Vagina (tissue), 2 donors: ENCODE measurements at regions not wholly inside any gene's neighbourhood (a gene's known extent, or its start where the extent isn't known, plus 50 kb on each side); places are given as distances from the start of the nearest gene placed in this dataset.

Source experiments
- DNase-seq, 2 donors: peaks; one replicate each; pipeline ENCODE4 v3.0.0-alpha.2; 2017; ENCODE audit errors: extremely low spot score in 2 of 2
- H3K27ac ChIP-seq: fragments of 200-600 bp; sonication (generic); one replicate; pipeline ENCODE4 v1.5.1; 2019
- H3K27me3 ChIP-seq: fragments of 200-600 bp; sonication (generic); one replicate; pipeline ENCODE4 v1.5.1; 2019
- H3K36me3 ChIP-seq, 2 donors: fragments of 200-600 bp; sonication (generic); one replicate each; pipeline ENCODE4 v1.5.1; 2017 to 2019
- H3K4me1 ChIP-seq: fragments of 200-600 bp; sonication (generic); one replicate; pipeline ENCODE4 v1.5.1; 2019
- H3K4me3 ChIP-seq, 2 donors: fragments of 200-600 bp; sonication (generic); 1 replicate in 1 of 2; 2 replicates in 1 of 2; pipeline ENCODE4 v1.5.1; 2016 to 2019
- H3K9me3 ChIP-seq: fragments of 200-600 bp; sonication (generic); one replicate; pipeline ENCODE4 v1.5.1; 2019
- POLR2A ChIP-seq, 2 donors: fragments of 450-650 bp; IDR thresholded peaks; one replicate each; pipeline ENCODE4 v1.6.1; 2017; ENCODE audit warnings: antibody characterized with exemption in 2 of 2, mild to moderate bottlenecking in 2 of 2, moderate library complexity in 2 of 2
- POLR2AphosphoS5 ChIP-seq, 2 donors: sonication (generic); formaldehyde crosslinking; IDR thresholded peaks; one replicate each; pipeline ENCODE4 v1.9.0; 2017; ENCODE audit warnings: antibody characterized with exemption in 2 of 2, mild to moderate bottlenecking in 2 of 2, low read depth in 1 of 2; ENCODE audit not compliant: insufficient read depth in 1 of 2
- intact Hi-C: fragments of 100-400 bp; cut with DNase I; formaldehyde crosslinking; loops from one replicate; pipeline ENCODE4 v1.15.1; 2023
- TF ChIP-seq, protein P1 (sequence below), 3 experiments: fragments of 450-650 bp in 2 of 3; fragments of 200-600 bp in 1 of 3; sonication (generic) in 1 of 3; IDR thresholded peaks; one replicate each; pipeline ENCODE4 v1.5.1; 2017 to 2019; ENCODE audit warnings: antibody characterized with exemption in 3 of 3, mild to moderate bottlenecking in 2 of 3, moderate library complexity in 2 of 3

DNA sequence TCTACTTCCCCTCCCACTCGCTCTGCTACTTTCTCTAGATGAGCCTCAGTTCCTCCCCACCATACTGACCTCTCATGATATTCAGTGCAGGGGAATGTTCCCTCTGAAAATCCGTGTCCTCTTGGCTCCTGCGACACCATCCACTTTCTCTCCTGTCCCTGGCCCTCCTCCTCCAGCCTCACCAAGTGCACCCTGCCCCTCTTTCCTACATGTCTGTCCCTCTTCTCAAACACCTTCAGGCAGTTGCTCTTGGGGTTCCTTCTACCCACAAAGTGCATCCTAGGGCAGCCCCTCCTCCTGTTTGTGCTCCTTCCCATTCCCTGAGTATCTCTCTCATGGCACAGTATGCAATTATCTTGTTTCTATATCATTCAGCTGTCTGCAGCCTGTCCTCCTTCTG is 246.4 kb upstream of the RAB6C start:
- Histone ChIP-seq H3K4me1 (no peaks in the 10 kb centered on the region), H3K9me3 (no peaks in the 10 kb centered on the region), H3K27me3 (no peaks in the 10 kb centered on the region), H3K4me3 (no peak overlapping the region), H3K36me3 (no peaks in the 10 kb centered on the region), H3K27ac (no peak overlapping the region)
- TF ChIP-seq, protein P1, sequence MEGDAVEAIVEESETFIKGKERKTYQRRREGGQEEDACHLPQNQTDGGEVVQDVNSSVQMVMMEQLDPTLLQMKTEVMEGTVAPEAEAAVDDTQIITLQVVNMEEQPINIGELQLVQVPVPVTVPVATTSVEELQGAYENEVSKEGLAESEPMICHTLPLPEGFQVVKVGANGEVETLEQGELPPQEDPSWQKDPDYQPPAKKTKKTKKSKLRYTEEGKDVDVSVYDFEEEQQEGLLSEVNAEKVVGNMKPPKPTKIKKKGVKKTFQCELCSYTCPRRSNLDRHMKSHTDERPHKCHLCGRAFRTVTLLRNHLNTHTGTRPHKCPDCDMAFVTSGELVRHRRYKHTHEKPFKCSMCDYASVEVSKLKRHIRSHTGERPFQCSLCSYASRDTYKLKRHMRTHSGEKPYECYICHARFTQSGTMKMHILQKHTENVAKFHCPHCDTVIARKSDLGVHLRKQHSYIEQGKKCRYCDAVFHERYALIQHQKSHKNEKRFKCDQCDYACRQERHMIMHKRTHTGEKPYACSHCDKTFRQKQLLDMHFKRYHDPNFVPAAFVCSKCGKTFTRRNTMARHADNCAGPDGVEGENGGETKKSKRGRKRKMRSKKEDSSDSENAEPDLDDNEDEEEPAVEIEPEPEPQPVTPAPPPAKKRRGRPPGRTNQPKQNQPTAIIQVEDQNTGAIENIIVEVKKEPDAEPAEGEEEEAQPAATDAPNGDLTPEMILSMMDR (IDR thresholded peaks at IDR 0.05) = no peak
- no peak for TF ChIP-seq POLR2AphosphoS5 (IDR thresholded peaks at IDR 0.05; ENCODE audit: insufficient read depth in 1 of 2, low read depth in 1 of 2)
- no peak for TF ChIP-seq POLR2A (IDR thresholded peaks at IDR 0.05)
- intact Hi-C loops = no loop called here
- DNase-seq = peak in 1 of 2 donors; percentile 64

DNA sequence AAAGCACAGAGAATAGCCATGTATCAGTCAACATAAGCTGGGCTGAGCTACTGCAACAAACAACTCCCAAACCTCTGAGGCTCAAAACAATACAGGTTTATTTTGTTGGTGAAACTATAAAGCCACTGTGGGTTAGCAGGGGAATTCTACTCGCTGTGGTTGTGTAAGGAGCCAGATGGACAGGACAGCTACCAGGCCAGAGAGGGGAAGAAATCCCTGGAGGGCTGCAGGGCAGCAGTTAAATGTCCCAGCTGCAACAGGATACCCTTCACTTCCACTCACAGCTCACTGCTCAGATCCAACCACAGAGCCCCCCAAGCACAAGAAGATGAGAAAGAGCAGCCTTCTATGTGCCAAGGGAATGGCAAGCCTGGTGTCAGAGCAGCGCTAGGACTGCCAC is 245.9 kb upstream of the RAB6C start:
- TF ChIP-seq POLR2AphosphoS5 (IDR thresholded peaks at IDR 0.05; ENCODE audit: insufficient read depth in 1 of 2, low read depth in 1 of 2) (no peak), POLR2A (IDR thresholded peaks at IDR 0.05) (no peak)
- TF ChIP-seq, protein P1 (IDR thresholded peaks at IDR 0.05) = no peak
- intact Hi-C loops = no loop called here
- Histone ChIP-seq H3K27ac (no peak overlapping the region), H3K4me3 (no peak overlapping the region), H3K36me3 (no peaks in the 10 kb centered on the region), H3K4me1 (no peaks in the 10 kb centered on the region), H3K27me3 (no peaks in the 10 kb centered on the region), H3K9me3 (no peaks in the 10 kb centered on the region)
- peak in 1 of 2 donors; percentile 58 for DNase-seq

DNA sequence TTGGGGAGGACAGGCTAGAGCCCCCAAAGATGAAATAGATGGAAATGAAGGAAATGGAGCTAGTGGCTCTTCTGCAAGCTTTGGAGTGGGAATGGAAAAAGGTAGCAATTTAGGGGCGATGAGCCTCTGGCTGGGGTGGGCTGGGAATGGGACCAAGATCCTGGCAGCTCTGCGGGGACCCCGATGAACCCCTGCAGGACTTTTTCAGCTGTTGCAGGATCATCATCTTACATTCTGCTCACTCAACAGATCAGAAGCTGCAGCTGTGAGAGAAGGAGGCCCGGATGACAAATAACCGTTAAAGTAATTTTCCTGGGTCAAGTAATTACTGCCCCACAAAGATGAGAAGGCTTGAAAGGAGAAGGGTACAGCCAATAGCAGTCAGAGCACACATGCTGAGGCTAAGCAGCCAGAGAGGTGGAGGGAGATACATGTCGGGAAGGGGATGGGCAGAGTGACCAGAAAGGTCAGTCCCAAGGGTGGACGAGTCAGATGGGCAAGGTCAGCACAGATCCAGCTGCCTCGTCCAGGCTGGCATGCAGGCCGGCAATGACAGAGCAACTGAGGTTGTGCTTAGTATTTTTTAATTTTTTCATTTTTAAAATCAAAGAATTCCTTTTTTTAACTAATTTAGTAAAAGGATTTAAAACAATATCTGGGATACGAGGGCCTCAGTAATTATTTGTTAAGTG is 245.0 kb upstream of the RAB6C start:
- H3K27me3 ChIP-seq = no peaks in the 10 kb centered on the region
- H3K4me3 ChIP-seq = no peak overlapping the region
- H3K27ac ChIP-seq = no peak overlapping the region
- no peaks in the 10 kb centered on the region for H3K4me1 ChIP-seq
- TF ChIP-seq, protein P1 (IDR thresholded peaks at IDR 0.05) = no peak
- TF ChIP-seq POLR2A (IDR thresholded peaks at IDR 0.05) = no peak
- no peak for TF ChIP-seq POLR2AphosphoS5 (IDR thresholded peaks at IDR 0.05; ENCODE audit: insufficient read depth in 1 of 2, low read depth in 1 of 2)
- intact Hi-C loops = no loop called here
- DNase-seq = peak in 1 of 2 donors; percentile 90
- no peaks in the 10 kb centered on the region for H3K36me3 ChIP-seq
- no peaks in the 10 kb centered on the region for H3K9me3 ChIP-seq

DNA sequence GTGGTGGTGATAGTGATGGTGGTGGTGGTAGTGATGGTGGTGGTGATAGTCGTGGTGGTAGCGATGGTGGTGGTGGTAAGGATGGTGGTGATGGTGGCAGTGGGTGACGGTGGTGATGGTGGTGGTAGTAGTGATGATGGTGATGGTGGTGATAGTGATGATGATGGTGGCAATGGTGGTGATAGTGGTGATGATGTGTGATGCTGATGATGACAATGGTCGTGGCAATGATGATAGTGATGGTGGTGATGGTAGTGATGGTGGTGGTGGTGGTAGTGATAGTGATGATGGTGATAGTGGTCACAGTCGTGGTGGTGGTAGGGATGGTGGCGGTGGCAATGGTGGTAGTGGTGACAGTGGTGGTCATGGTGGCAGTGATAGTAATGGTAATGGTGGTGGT is 243.9 kb upstream of the RAB6C start:
- TF ChIP-seq POLR2A (IDR thresholded peaks at IDR 0.05) = no peak
- TF ChIP-seq POLR2AphosphoS5 (IDR thresholded peaks at IDR 0.05; ENCODE audit: insufficient read depth in 1 of 2, low read depth in 1 of 2) = no peak
- Histone ChIP-seq H3K27ac (no peak overlapping the region), H3K9me3 (no peaks in the 10 kb centered on the region), H3K4me1 (no peaks in the 10 kb centered on the region), H3K4me3 (no peak overlapping the region), H3K27me3 (no peaks in the 10 kb centered on the region), H3K36me3 (no peaks in the 10 kb centered on the region)
- intact Hi-C loops = no loop called here
- peak in 1 of 2 donors; percentile 82 for DNase-seq

DNA sequence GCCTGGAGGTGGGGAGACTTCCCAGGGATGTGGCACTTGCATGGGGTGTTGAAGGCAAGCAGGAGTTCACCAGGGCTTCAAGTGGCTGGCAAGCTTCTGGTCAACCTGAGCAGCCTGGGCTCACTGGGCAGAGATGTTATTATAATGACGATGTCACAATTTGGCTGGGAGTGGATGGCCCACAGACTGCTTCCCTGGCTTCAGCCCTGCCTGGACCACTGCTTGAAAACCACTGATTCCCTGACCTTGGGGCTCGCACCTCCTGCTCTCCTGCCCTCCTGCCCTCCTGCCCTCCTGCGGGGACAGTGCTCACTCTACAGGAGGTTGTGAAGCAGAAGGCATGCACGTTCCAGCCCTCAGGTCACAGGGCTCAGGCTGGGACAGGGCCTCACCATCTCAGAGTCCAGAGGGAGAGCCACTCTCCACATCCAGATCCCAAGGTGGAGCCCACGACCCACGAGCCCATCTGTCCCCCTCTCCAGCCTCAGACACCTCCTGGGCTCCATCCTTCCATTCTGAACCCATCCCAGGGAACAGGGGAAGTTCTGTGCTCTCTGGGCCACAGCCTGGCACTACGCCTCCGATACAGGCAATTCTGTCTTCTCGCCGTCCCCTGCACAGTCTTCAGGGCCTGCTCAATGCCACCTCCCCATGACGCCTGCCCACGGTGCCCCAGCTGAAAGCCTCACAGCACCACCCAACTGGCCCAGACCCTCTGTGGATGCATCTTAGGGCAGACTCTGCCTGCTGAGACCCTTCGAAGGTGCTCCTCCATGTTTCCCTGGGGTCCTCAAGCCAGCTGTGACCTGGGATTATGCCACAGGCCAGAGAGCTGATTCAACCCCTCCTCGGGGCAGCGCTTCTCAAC is 241.6 kb upstream of the RAB6C start:
- Histone ChIP-seq H3K36me3 (no peaks in the 10 kb centered on the region), H3K27me3 (no peaks in the 10 kb centered on the region), H3K4me3 (no peak overlapping the region), H3K9me3 (no peaks in the 10 kb centered on the region), H3K27ac (no peak overlapping the region), H3K4me1 (no peaks in the 10 kb centered on the region)
- intact Hi-C loops = no loop called here
- TF ChIP-seq, protein P1 (IDR thresholded peaks at IDR 0.05) = no peak
- TF ChIP-seq POLR2A (IDR thresholded peaks at IDR 0.05) (no peak), POLR2AphosphoS5 (IDR thresholded peaks at IDR 0.05; ENCODE audit: insufficient read depth in 1 of 2, low read depth in 1 of 2) (no peak)
- DNase-seq = peak; percentile 80 to 84
